Osteoblast (primary cell): ENCODE measurements at regions not wholly inside any gene's neighbourhood (a gene's known extent, or its start where the extent isn't known, plus 50 kb on each side); places are given as distances from the start of the nearest gene placed in this dataset.

Experiments
- DNase-seq: peaks from one replicate; pipeline ENCODE4 v3.0.0; 2011; ENCODE audit warnings: low spot score, mixed read lengths; ENCODE audit not compliant: insufficient read length; ENCODE audit errors: missing footprints
- H2AFZ ChIP-seq: 2 replicates; pipeline ENCODE4 v1.6.0; 2011; ENCODE audit warnings: mild to moderate bottlenecking, low read length
- H3K27ac ChIP-seq: 2 replicates; pipeline ENCODE4 v1.5.1; 2011; ENCODE audit warnings: mild to moderate bottlenecking, low read depth, low read length, moderate library complexity
- H3K27me3 ChIP-seq: 2 replicates; pipeline ENCODE4 v1.6.0; 2012; ENCODE audit warnings: mild to moderate bottlenecking, control low read depth, inconsistent platforms, low read length, moderate library complexity; ENCODE audit not compliant: insufficient read depth
- H3K36me3 ChIP-seq: 2 replicates; pipeline ENCODE4 v1.5.1; 2011; ENCODE audit warnings: mild to moderate bottlenecking, low read length, control low read depth, moderate library complexity; ENCODE audit not compliant: insufficient read depth
- H3K4me1 ChIP-seq: 2 replicates; pipeline ENCODE4 v1.5.1; 2011; ENCODE audit warnings: mild to moderate bottlenecking, low read length, control low read depth, moderate library complexity; ENCODE audit not compliant: insufficient read depth
- H3K4me2 ChIP-seq: 2 replicates; pipeline ENCODE4 v1.6.0; 2011; ENCODE audit warnings: mild to moderate bottlenecking, low read length; ENCODE audit not compliant: insufficient read depth
- H3K4me3 ChIP-seq: fragments of 200-600 bp; sonication (generic); 3 replicates; pipeline ENCODE4 v1.5.1; 2012; ENCODE audit warnings: mild to moderate bottlenecking, low read length, inconsistent platforms; ENCODE audit not compliant: insufficient read depth
- H3K79me2 ChIP-seq: 2 replicates; pipeline ENCODE4 v1.6.0; 2012; ENCODE audit warnings: mild to moderate bottlenecking, low read length, control low read depth, inconsistent platforms; ENCODE audit not compliant: insufficient read depth
- H3K9me3 ChIP-seq: 2 replicates; pipeline ENCODE4 v1.5.1; 2011; ENCODE audit warnings: low read depth, low read length, control low read depth
- H4K20me1 ChIP-seq: 2 replicates; pipeline ENCODE4 v1.6.0; 2012; ENCODE audit warnings: mild to moderate bottlenecking, low read length, control low read depth; ENCODE audit not compliant: insufficient read depth
- CTCF ChIP-seq: IDR thresholded peaks from 2 replicates; pipeline ENCODE4 v1.5.1; 2011; ENCODE audit warnings: mild to moderate bottlenecking, low read depth, low read length, moderate library complexity; ENCODE audit errors: extremely low read depth

DNA sequence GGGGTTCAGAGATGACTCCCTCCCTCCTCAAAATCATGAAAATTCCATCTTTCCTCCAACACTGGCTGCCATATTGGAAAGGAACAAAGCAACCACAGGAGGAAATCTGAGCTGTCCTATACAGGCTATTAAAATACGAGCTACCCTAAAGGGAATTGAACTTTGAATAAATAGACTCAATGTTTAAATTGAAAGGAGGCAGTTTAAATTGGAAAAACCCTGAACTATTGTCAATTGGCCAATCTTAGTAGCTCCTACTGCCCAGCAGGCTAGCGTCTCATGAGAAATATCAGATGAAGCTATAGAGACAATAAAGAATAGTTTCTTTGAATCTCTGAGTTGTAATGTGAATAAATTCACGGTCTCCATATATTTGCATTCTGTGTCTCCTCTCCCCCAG lies 85.4 kb upstream of the KCNE2 start:
- Histone ChIP-seq H3K36me3 (no peaks in the 10 kb centered on the region), H3K4me1 (peaks cover 5% of the 10 kb centered on the region), H2AFZ (no peak overlapping the region), H4K20me1 (no peaks in the 10 kb centered on the region), H3K27me3 (no peaks in the 10 kb centered on the region), H3K4me3 (no peak overlapping the region), H3K9me3 (no peaks in the 10 kb centered on the region), H3K27ac (no peak overlapping the region), H3K79me2 (no peaks in the 10 kb centered on the region), H3K4me2 (no peak overlapping the region)
- DNase-seq: no peak
- no peak for TF ChIP-seq CTCF

DNA sequence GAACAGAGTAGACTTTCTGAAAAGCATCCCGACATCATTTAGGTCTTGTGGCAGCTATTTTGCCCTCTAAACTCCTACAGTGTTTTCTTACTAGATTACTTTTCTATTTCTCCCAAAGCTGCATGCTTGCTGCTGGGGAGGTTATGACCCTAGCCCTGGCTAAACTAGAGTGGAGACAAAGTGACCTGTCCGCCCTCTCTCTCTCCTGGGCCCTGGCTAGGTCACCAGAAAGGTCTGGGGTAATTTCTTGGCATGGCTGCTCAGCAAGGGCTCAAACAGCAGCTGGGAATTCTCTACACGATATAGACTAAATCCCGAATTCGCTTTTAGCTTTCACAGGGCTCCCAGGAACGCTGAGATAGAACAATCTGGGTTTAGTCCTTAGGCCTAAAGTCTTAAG lies 84.5 kb upstream of the KCNE2 start:
- Histone ChIP-seq H3K27ac (no peak overlapping the region), H4K20me1 (no peaks in the 10 kb centered on the region), H3K9me3 (no peaks in the 10 kb centered on the region), H3K36me3 (no peaks in the 10 kb centered on the region), H3K4me2 (no peak overlapping the region), H3K4me1 (peaks cover 5% of the 10 kb centered on the region), H3K27me3 (no peaks in the 10 kb centered on the region), H3K4me3 (no peak overlapping the region), H3K79me2 (no peaks in the 10 kb centered on the region), H2AFZ (no peak overlapping the region)
- DNase-seq: no peak
- no peak for TF ChIP-seq CTCF

DNA sequence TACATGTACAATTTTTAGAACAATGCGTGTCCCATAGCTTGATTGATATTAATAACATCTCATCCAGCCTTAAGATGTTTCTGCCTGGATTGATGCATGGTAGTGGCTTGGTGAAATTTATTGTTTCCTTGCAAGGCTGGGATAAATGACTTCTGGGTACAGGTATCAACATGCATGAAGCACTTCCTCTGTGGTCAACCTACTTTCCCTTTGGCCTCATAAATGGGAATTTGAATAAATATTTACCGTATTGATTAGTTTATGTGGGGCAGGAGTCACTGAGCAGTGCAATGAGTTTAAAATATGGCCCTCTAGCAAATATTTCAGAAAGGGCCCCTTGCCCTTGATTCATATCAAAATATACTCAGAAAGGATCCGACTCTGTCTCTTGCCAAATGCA lies 83.9 kb upstream of the KCNE2 start:
- Histone ChIP-seq H3K27me3 (no peaks in the 10 kb centered on the region), H4K20me1 (no peaks in the 10 kb centered on the region), H3K4me3 (no peak overlapping the region), H3K9me3 (no peaks in the 10 kb centered on the region), H3K27ac (no peak overlapping the region), H3K79me2 (no peaks in the 10 kb centered on the region), H3K36me3 (no peaks in the 10 kb centered on the region), H2AFZ (no peak overlapping the region), H3K4me1 (peaks cover 5% of the 10 kb centered on the region), H3K4me2 (no peak overlapping the region)
- DNase-seq: no peak
- TF ChIP-seq CTCF: no peak

GRCh38 chr21:34280389-34280795 lies 83.4 kb upstream of the KCNE2 start:
- TF ChIP-seq CTCF: no peak
- H3K27me3 ChIP-seq: peaks cover under 1% of the 10 kb centered on the region
- no peak overlapping the region for H3K4me2 ChIP-seq
- H3K36me3 ChIP-seq: no peaks in the 10 kb centered on the region
- H3K9me3 ChIP-seq: no peaks in the 10 kb centered on the region
- DNase-seq: no peak
- peaks cover 5% of the 10 kb centered on the region for H3K4me1 ChIP-seq
- H3K27ac ChIP-seq: no peak overlapping the region
- H2AFZ ChIP-seq: no peak overlapping the region
- no peaks in the 10 kb centered on the region for H3K79me2 ChIP-seq
- no peak overlapping the region for H3K4me3 ChIP-seq
- no peaks in the 10 kb centered on the region for H4K20me1 ChIP-seq
